ENCODE measurements at regions not wholly inside any gene's neighbourhood (a gene's known extent, or its start where the extent isn't known, plus 50 kb on each side); places are given as distances from the start of the nearest gene placed in this dataset.

GRCh38 chr18:14958701-14959100 is 210.7 kb downstream of the ANKRD30B start:
- TF ChIP-seq CTCF (IDR thresholded peaks at IDR 0.05): no peak
- no peak for TF ChIP-seq POLR2A (IDR thresholded peaks at IDR 0.05)

Measured in Peyer's patch (tissue), 4 donors.